Kidney tubule cell (primary cell): ENCODE measurements at regions not wholly inside any gene's neighbourhood (a gene's known extent, or its start where the extent isn't known, plus 50 kb on each side); places are given as distances from the start of the nearest gene placed in this dataset.

Source experiments
- DNase-seq: peaks from one replicate; pipeline ENCODE4 v3.0.0-alpha.2; 2018; ENCODE audit warnings: low spot score

GRCh38 chr10:91691981-91692380, 59.1 kb upstream of the PPP1R3C start:
- no peak for DNase-seq

GRCh38 chr10:91690996-91691676, 58.3 kb upstream of the PPP1R3C start:
- DNase-seq: no peak

GRCh38 chr10:91690412-91690811, 57.5 kb upstream of the PPP1R3C start:
- no peak for DNase-seq

GRCh38 chr10:91689731-91690168, 56.9 kb upstream of the PPP1R3C start:
- peak; percentile 51 for DNase-seq

- DNase-seq: no peak
Measured at GRCh38 chr10:91684841-91685240, 52.0 kb upstream of the PPP1R3C start.

GRCh38 chr10:91683975-91684374, 51.1 kb upstream of the PPP1R3C start:
- peak; percentile 98 for DNase-seq

GRCh38 chr10:91682912-91683311, 50.0 kb upstream of the PPP1R3C start:
- DNase-seq: peak; percentile 54
